Heart right ventricle (tissue), 16 donors: ENCODE measurements at regions not wholly inside any gene's neighbourhood (a gene's known extent, or its start where the extent isn't known, plus 50 kb on each side); places are given as distances from the start of the nearest gene placed in this dataset.
A peak's percentile ranks its signal among the peaks of the same experiment; 100 is the strongest.

ENCODE experiments used
- ATAC-seq, 8 donors: fragments of 200-7000 bp; cut with Tn5 transposase; one replicate each; pipeline ENCODE4 v1.9.1; 2020; ENCODE audit warnings: mild to moderate bottlenecking in 8 of 8, moderate library complexity in 8 of 8, moderate number of reproducible peaks in 1 of 8
- DNase-seq, 2 donors: peaks; one replicate each; pipeline ENCODE4 v3.0.0-alpha.2; 2020
- H3K27ac ChIP-seq, 10 donors: fragments of 200-600 bp; sonication (generic) in 2 of 10; one replicate each; pipeline versions ENCODE4 v1.5.0 to v1.8.0; 2020 to 2022; ENCODE audit warnings: mild to moderate bottlenecking in 3 of 10
- H3K27me3 ChIP-seq, 7 donors: fragments of 200-600 bp; one replicate each; pipeline ENCODE4 v1.8.0; 2021 to 2022; ENCODE audit warnings: mild to moderate bottlenecking in 2 of 7
- H3K36me3 ChIP-seq, 9 donors: fragments of 200-600 bp; sonication (generic) in 1 of 9; one replicate each; pipeline versions ENCODE4 v1.5.0 to v1.8.0; 2020 to 2022; ENCODE audit warnings: mild to moderate bottlenecking in 2 of 9
- H3K4me1 ChIP-seq, 9 donors: fragments of 200-600 bp; sonication (generic) in 1 of 9; one replicate each; pipeline versions ENCODE4 v1.5.0 to v1.8.0; 2020 to 2022; ENCODE audit warnings: mild to moderate bottlenecking in 4 of 9
- H3K4me3 ChIP-seq, 10 donors: fragments of 200-600 bp; sonication (generic) in 2 of 10; one replicate each; pipeline versions ENCODE4 v1.5.0 to v1.8.0; 2020 to 2022; ENCODE audit warnings: mild to moderate bottlenecking in 7 of 10, moderate library complexity in 2 of 10
- H3K9me3 ChIP-seq, 11 donors: fragments of 200-600 bp in 10 of 11; sonication (generic) in 2 of 11; one replicate each; pipeline versions ENCODE4 v1.5.0 to v1.8.0; 2013 to 2022; ENCODE audit warnings: mild to moderate bottlenecking in 2 of 11, control low read depth in 1 of 11, moderate library complexity in 1 of 11
- WGBS, 2 donors: extraction: QIAGEN DNeasy Blood & Tissue Kit; methylation state at CpG; one replicate each; pipeline ENCODE4 v1.1.7; 2013; ENCODE audit warnings: inconsistent platforms in 1 of 2; 5-methylcytosine and 5-hydroxymethylcytosine counted together
- intact Hi-C, 10 donors: fragments of 100-400 bp; cut with DNase I; formaldehyde crosslinking; loops; one replicate each; pipeline versions ENCODE4 v1.11.1 to v1.14.2; 2022
- TF ChIP-seq, protein P1 (sequence below), 9 donors: fragments of 200-600 bp; sonication (generic) in 2 of 9; IDR thresholded peaks; one replicate each; pipeline versions ENCODE4 v1.5.0 to v1.8.0; 2021 to 2022; ENCODE audit warnings: antibody characterized with exemption in 9 of 9, mild to moderate bottlenecking in 5 of 9, moderate library complexity in 1 of 9
- donor health status: Arrhythmogenic right ventricular cardiomyopathy.
- donor health status: ischemic (EF 13 %, LVEDD 7.1; RV severe dilation, severe dysfunction).
- donor health status: healthy with polysubstance abuse.
- donor health status: DM: no; HTN: yes; CAD: no.
- donor health status: DM: no; HTN: no; CAD: no.
- donor health status: ischemic (EF 25% LVEDD 6.9; RV normal size, moderate dysfunction).
- donor health status: ischemic (EF 25% LVEDD 5.7; RV mildly dilated, moderate dysfunction).
- donor health status: healthy.
- donor health status: DM: yes; HTN: yes; CAD: no.
- donor health status: Ischemic cardiomyopathy.
- donor health status: ischemic (EF 35%, LVEDD 5.7; RV mildly dilated, moderate dysfunction).
- donor health status: nonischemic (EF 11% LVEDD 7.7; RV severe dilation, severe dysfunction).
- donor health status: DM: yes; HTN: yes; CAD: no.
- donor health status: PGD.
- donor health status: ischemic (EF 29% LVEDD 5.4; RV normal size, mild dysfunction).
- donor health status: nonischemic (EF 23%, LVEDD 6.1; RV moderate dilation, normal function).

GRCh38 chr17:68176718-68177117 lies 71.1 kb upstream of the AMZ2 start:
- Histone ChIP-seq H3K36me3 (no peaks in the 10 kb centered on the region), H3K27ac (no peak overlapping the region), H3K4me3 (no peak overlapping the region), H3K27me3 (no peaks in the 10 kb centered on the region), H3K4me1 (peaks cover 0 to 4% (median 0%) of the 10 kb centered on the region in 9 donors), H3K9me3 (no peaks in the 10 kb centered on the region)
- no peak for DNase-seq
- 84 to 90% methylated on average over 4 of the region's 4 CpGs for WGBS, 2 donors
- intact Hi-C loops, result loop anchor here in 5 of 10 donors (10.0 kb wide), 2 partner anchors 288 to 588 kb away; no protein-coding TSS in a partner anchor
- TF ChIP-seq, protein P1, sequence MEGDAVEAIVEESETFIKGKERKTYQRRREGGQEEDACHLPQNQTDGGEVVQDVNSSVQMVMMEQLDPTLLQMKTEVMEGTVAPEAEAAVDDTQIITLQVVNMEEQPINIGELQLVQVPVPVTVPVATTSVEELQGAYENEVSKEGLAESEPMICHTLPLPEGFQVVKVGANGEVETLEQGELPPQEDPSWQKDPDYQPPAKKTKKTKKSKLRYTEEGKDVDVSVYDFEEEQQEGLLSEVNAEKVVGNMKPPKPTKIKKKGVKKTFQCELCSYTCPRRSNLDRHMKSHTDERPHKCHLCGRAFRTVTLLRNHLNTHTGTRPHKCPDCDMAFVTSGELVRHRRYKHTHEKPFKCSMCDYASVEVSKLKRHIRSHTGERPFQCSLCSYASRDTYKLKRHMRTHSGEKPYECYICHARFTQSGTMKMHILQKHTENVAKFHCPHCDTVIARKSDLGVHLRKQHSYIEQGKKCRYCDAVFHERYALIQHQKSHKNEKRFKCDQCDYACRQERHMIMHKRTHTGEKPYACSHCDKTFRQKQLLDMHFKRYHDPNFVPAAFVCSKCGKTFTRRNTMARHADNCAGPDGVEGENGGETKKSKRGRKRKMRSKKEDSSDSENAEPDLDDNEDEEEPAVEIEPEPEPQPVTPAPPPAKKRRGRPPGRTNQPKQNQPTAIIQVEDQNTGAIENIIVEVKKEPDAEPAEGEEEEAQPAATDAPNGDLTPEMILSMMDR (IDR thresholded peaks at IDR 0.05), result no peak
- ATAC-seq, result no peak

DNA sequence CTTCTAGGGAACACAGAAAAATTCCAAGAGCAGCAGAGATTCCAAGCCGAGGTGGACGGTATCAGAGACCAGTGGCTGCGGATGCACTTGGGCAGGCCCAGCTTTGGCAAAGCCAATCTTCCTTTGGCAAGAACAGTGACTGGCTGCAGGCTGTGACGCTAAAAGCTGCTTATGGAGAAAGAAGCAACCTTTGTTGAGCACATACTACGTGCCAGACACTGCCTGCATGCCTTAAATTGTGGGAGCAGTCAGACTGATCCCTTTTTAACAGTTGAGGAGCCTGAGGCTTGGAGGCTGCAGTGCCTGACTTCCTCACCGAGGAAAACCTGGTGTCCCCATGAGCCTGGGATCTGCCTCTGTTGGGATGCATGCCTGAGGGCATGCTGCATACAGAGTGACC lies 69.0 kb upstream of the AMZ2 start:
- H3K27ac ChIP-seq, result no peak overlapping the region
- 90 to 92% methylated on average over 6 of the region's 6 CpGs for WGBS, 2 donors
- TF ChIP-seq, protein P1 (IDR thresholded peaks at IDR 0.05), result no peak
- H3K4me1 ChIP-seq, result no peaks in the 10 kb centered on the region
- intact Hi-C loops, result loop anchor here in 5 of 10 donors (10.0 kb wide), 2 partner anchors 286 to 586 kb away; no protein-coding TSS in a partner anchor
- H3K4me3 ChIP-seq, result no peak overlapping the region
- DNase-seq (no peak), ATAC-seq (no peak)
- no peaks in the 10 kb centered on the region for H3K27me3 ChIP-seq
- H3K36me3 ChIP-seq, result no peaks in the 10 kb centered on the region
- no peaks in the 10 kb centered on the region for H3K9me3 ChIP-seq

GRCh38 chr17:68179236-68179925 lies 68.5 kb upstream of the AMZ2 start:
- Histone ChIP-seq H3K27me3 (no peaks in the 10 kb centered on the region), H3K4me3 (no peak overlapping the region), H3K36me3 (no peaks in the 10 kb centered on the region), H3K4me1 (no peaks in the 10 kb centered on the region), H3K9me3 (no peaks in the 10 kb centered on the region), H3K27ac (no peak overlapping the region)
- intact Hi-C loops, result loop anchor here in 5 of 10 donors (10.0 kb wide), 2 partner anchors 285 to 585 kb away; no protein-coding TSS in a partner anchor
- no peak for DNase-seq
- TF ChIP-seq, protein P1 (IDR thresholded peaks at IDR 0.05), result no peak
- ATAC-seq, result peak in 1 of 8 donors; percentile 44
- WGBS, 2 donors, result 86 to 88% methylated on average over 17 to 21 of the region's 21 CpGs

DNA sequence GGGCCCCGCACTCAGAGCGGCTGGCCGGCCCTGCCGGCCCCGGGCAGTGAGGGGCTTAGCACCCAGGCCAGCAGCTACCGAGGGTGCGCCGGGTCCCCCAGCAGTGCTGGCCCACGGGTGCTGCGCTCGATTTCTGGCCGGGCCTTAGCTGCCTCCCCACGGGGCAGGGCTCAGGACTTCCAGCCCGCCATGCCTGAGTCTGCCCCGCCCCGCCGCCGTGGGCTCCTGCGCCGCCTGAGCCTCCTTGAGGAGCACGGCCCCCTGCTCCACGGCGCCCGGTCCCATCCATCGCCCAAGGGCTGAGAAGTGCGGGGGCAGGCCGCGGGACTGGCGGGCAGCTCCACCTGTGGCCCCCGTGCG lies 67.9 kb upstream of the AMZ2 start:
- DNase-seq, result no peak
- Histone ChIP-seq H3K4me3 (no peak overlapping the region), H3K36me3 (no peaks in the 10 kb centered on the region), H3K27ac (no peak overlapping the region), H3K4me1 (no peaks in the 10 kb centered on the region), H3K27me3 (no peaks in the 10 kb centered on the region), H3K9me3 (no peaks in the 10 kb centered on the region)
- ATAC-seq, result peak in 1 of 8 donors; percentile 41
- TF ChIP-seq, protein P1 (IDR thresholded peaks at IDR 0.05), result no peak
- WGBS, 2 donors, result 97 to 98% methylated on average over 30 to 31 of the region's 31 CpGs
- intact Hi-C loops, result loop anchor here in 5 of 10 donors (10.0 kb wide), 2 partner anchors 285 to 585 kb away; no protein-coding TSS in a partner anchor
